Activated CD4-positive, alpha-beta T cell treated with anti-CD3 and anti-CD28 coated beads for 36 hours (primary cell): ENCODE measurements at regions not wholly inside any gene's neighbourhood (a gene's known extent, or its start where the extent isn't known, plus 50 kb on each side); places are given as distances from the start of the nearest gene placed in this dataset.
"Not testable (repeated sequence)": the region's sequence is repeated elsewhere in the genome, so short reads cannot be mapped to it uniquely, and the experiment has no call there.

Experiments used
- ATAC-seq: fragments of 200-7000 bp; cut with Tn5 transposase; one replicate; pipeline ENCODE4 v1.10.0; 2021; ENCODE audit warnings: mild to moderate bottlenecking, moderate library complexity
- CTCF ChIA-PET: fragments of 350-600 bp; sonication (Branson Sonifier 250); formaldehyde crosslinking; loops from one replicate; lab custom pipeline; 2021; ENCODE audit warnings: antibody characterized with exemption; lab: Charles Lee
- POLR2A ChIA-PET: fragments of 350-600 bp; sonication (Branson Sonifier 250); formaldehyde crosslinking; loops from one replicate; lab custom pipeline; 2021; ENCODE audit warnings: antibody characterized with exemption, inconsistent platforms; lab: Charles Lee
- DNase-seq: peaks from one replicate; pipeline ENCODE4 v3.0.0-alpha.2; 2020
- H3K27ac Mint-ChIP-seq: one replicate; pipeline ENCODE4 v1.8.0; 2021; ENCODE audit warnings: mixed read lengths
- H3K27me3 Mint-ChIP-seq: one replicate; pipeline ENCODE4 v1.8.0; 2021; ENCODE audit warnings: mixed read lengths
- H3K36me3 Mint-ChIP-seq: one replicate; pipeline ENCODE4 v1.8.0; 2021; ENCODE audit warnings: low read depth, mixed read lengths
- H3K4me1 Mint-ChIP-seq: one replicate; pipeline ENCODE4 v1.8.0; 2021; ENCODE audit warnings: mixed read lengths
- H3K4me3 Mint-ChIP-seq: one replicate; pipeline ENCODE4 v1.8.0; 2021; ENCODE audit warnings: mild to moderate bottlenecking, moderate library complexity, mixed read lengths
- H3K9me3 Mint-ChIP-seq: one replicate; pipeline ENCODE4 v1.8.0; 2021; ENCODE audit warnings: low read depth, mixed read lengths
- intact Hi-C, 2 experiments: fragments of 100-400 bp; cut with DNase I in 1 of 2; cut with micrococcal nuclease in 1 of 2; formaldehyde crosslinking; loops; one replicate each; pipeline versions ENCODE4 v1.14.2 to v1.15.1; 2022 to 2024; cut with DNase I, micrococcal nuclease

GRCh38 chr6:170037541-170038250, 253.2 kb downstream of the DLL1 start:
- intact Hi-C loops, result no loop called here
- Mint-ChIP-seq H3K27me3 (no peaks in the 10 kb centered on the region), H3K36me3 (no peaks in the 10 kb centered on the region), H3K4me1 (no peaks in the 10 kb centered on the region), H3K4me3 (no peak overlapping the region), H3K9me3 (peaks cover 11% of the 10 kb centered on the region), H3K27ac (no peak overlapping the region)
- DNase-seq (no peak), ATAC-seq (no peak)
- POLR2A ChIA-PET, result no interaction called here
- CTCF ChIA-PET, result no interaction called here

- H3K9me3 Mint-ChIP-seq, result peaks cover 11% of the 10 kb centered on the region
- H3K4me3 Mint-ChIP-seq, result no peak overlapping the region
- intact Hi-C loops, result no loop called here
- no peak for ATAC-seq
- no peaks in the 10 kb centered on the region for H3K36me3 Mint-ChIP-seq
- ChIA-PET CTCF (no interaction called here), POLR2A (no interaction called here)
- DNase-seq, result no peak
- H3K4me1 Mint-ChIP-seq, result no peaks in the 10 kb centered on the region
- H3K27me3 Mint-ChIP-seq, result no peaks in the 10 kb centered on the region
- H3K27ac Mint-ChIP-seq, result no peak overlapping the region
Measured at GRCh38 chr6:170036916-170037315, 254.0 kb downstream of the DLL1 start.

GRCh38 chr6:170036367-170036766, 254.5 kb downstream of the DLL1 start:
- H3K4me1 Mint-ChIP-seq, H3K4me3 Mint-ChIP-seq, H3K27me3 Mint-ChIP-seq, CTCF ChIA-PET, intact Hi-C loops, H3K36me3 Mint-ChIP-seq, ATAC-seq, POLR2A ChIA-PET, H3K27ac Mint-ChIP-seq, DNase-seq: not testable (repeated sequence)
- peaks cover 11% of the 10 kb centered on the region for H3K9me3 Mint-ChIP-seq

GRCh38 chr6:170035901-170036304, 255.0 kb downstream of the DLL1 start:
- ATAC-seq (no peak), DNase-seq (no peak)
- CTCF ChIA-PET, result no interaction called here
- POLR2A ChIA-PET, result no interaction called here
- intact Hi-C loops, result no loop called here
- Mint-ChIP-seq H3K27ac (no peak overlapping the region), H3K27me3 (no peaks in the 10 kb centered on the region), H3K36me3 (no peaks in the 10 kb centered on the region), H3K4me3 (no peak overlapping the region), H3K4me1 (no peaks in the 10 kb centered on the region), H3K9me3 (peaks cover 11% of the 10 kb centered on the region)

- Mint-ChIP-seq H3K36me3 (no peaks in the 10 kb centered on the region), H3K4me3 (no peak overlapping the region), H3K27me3 (no peaks in the 10 kb centered on the region), H3K9me3 (peaks cover 11% of the 10 kb centered on the region), H3K27ac (no peak overlapping the region), H3K4me1 (no peaks in the 10 kb centered on the region)
- ATAC-seq (no peak), DNase-seq (no peak)
- intact Hi-C loops, result no loop called here
- ChIA-PET CTCF (no interaction called here), POLR2A (no interaction called here)
Measured at GRCh38 chr6:170035044-170035443, 255.8 kb downstream of the DLL1 start.

- Mint-ChIP-seq H3K4me3 (no peak overlapping the region), H3K9me3 (peaks cover 11% of the 10 kb centered on the region), H3K27ac (no peak overlapping the region), H3K4me1 (no peaks in the 10 kb centered on the region), H3K27me3 (no peaks in the 10 kb centered on the region), H3K36me3 (no peaks in the 10 kb centered on the region)
- DNase-seq, result no peak
- ATAC-seq, result no peak
- POLR2A ChIA-PET, result no interaction called here
- CTCF ChIA-PET, result no interaction called here
- intact Hi-C loops, result no loop called here
Measured at GRCh38 chr6:170034294-170034693, 256.6 kb downstream of the DLL1 start.

GRCh38 chr6:170033666-170034065, 257.2 kb downstream of the DLL1 start:
- ATAC-seq (no peak), DNase-seq (no peak)
- ChIA-PET CTCF (no interaction called here), POLR2A (no interaction called here)
- no peak overlapping the region for H3K27ac Mint-ChIP-seq
- H3K4me1 Mint-ChIP-seq, result no peaks in the 10 kb centered on the region
- peaks cover 11% of the 10 kb centered on the region for H3K9me3 Mint-ChIP-seq
- no peak overlapping the region for H3K4me3 Mint-ChIP-seq
- H3K27me3 Mint-ChIP-seq, result no peaks in the 10 kb centered on the region
- H3K36me3 Mint-ChIP-seq, result no peaks in the 10 kb centered on the region
- intact Hi-C loops, result no loop called here

GRCh38 chr6:170032706-170033309, 258.1 kb downstream of the DLL1 start:
- ATAC-seq (no peak), DNase-seq (no peak)
- intact Hi-C loops, result no loop called here
- CTCF ChIA-PET, result no interaction called here
- no peaks in the 10 kb centered on the region for H3K36me3 Mint-ChIP-seq
- no peak overlapping the region for H3K4me3 Mint-ChIP-seq
- H3K27me3 Mint-ChIP-seq, result no peaks in the 10 kb centered on the region
- peaks cover 11% of the 10 kb centered on the region for H3K9me3 Mint-ChIP-seq
- no peak overlapping the region for H3K27ac Mint-ChIP-seq
- POLR2A ChIA-PET, result no interaction called here
- no peaks in the 10 kb centered on the region for H3K4me1 Mint-ChIP-seq

GRCh38 chr6:170032197-170032596, 258.7 kb downstream of the DLL1 start:
- ATAC-seq, result no peak
- ChIA-PET CTCF (no interaction called here), POLR2A (no interaction called here)

GRCh38 chr6:170031684-170032121, 259.2 kb downstream of the DLL1 start:
- H3K27me3 Mint-ChIP-seq, result no peaks in the 10 kb centered on the region
- peaks cover 9% of the 10 kb centered on the region for H3K9me3 Mint-ChIP-seq
- DNase-seq (no peak), ATAC-seq (no peak)
- ChIA-PET CTCF (no interaction called here), POLR2A (no interaction called here)
- intact Hi-C loops, result no loop called here
- H3K27ac Mint-ChIP-seq, result no peak overlapping the region
- no peaks in the 10 kb centered on the region for H3K36me3 Mint-ChIP-seq
- no peaks in the 10 kb centered on the region for H3K4me1 Mint-ChIP-seq
- no peak overlapping the region for H3K4me3 Mint-ChIP-seq

More at GRCh38 chr6:170032197-170032596, 258.7 kb downstream of the DLL1 start:
- Mint-ChIP-seq H3K36me3 (no peaks in the 10 kb centered on the region), H3K4me3 (no peak overlapping the region), H3K4me1 (no peaks in the 10 kb centered on the region), H3K27me3 (no peaks in the 10 kb centered on the region), H3K9me3 (peaks cover 11% of the 10 kb centered on the region), H3K27ac (no peak overlapping the region)
- intact Hi-C loops, result no loop called here
- no peak for DNase-seq

GRCh38 chr6:170030821-170031471, 259.9 kb downstream of the DLL1 start:
- ChIA-PET CTCF (no interaction called here), POLR2A (no interaction called here)
- intact Hi-C loops, result no loop called here
- DNase-seq (no peak), ATAC-seq (no peak)
- no peaks in the 10 kb centered on the region for H3K36me3 Mint-ChIP-seq
- H3K4me1 Mint-ChIP-seq, result no peaks in the 10 kb centered on the region
- H3K9me3 Mint-ChIP-seq, result peaks cover 5% of the 10 kb centered on the region
- H3K27ac Mint-ChIP-seq, result no peak overlapping the region
- no peak overlapping the region for H3K4me3 Mint-ChIP-seq
- no peaks in the 10 kb centered on the region for H3K27me3 Mint-ChIP-seq

GRCh38 chr6:170030284-170030815, 260.5 kb downstream of the DLL1 start:
- POLR2A ChIA-PET, result no interaction called here
- Mint-ChIP-seq H3K36me3 (no peaks in the 10 kb centered on the region), H3K27me3 (no peaks in the 10 kb centered on the region), H3K4me3 (no peak overlapping the region), H3K27ac (no peak overlapping the region), H3K9me3 (peaks cover under 1% of the 10 kb centered on the region), H3K4me1 (no peaks in the 10 kb centered on the region)
- CTCF ChIA-PET, result no interaction called here
- no peak for ATAC-seq
- no peak for DNase-seq
- intact Hi-C loops, result no loop called here
